MM.1S (cell line): ENCODE measurements at regions not wholly inside any gene's neighbourhood (a gene's known extent, or its start where the extent isn't known, plus 50 kb on each side); places are given as distances from the start of the nearest gene placed in this dataset.

Experiments
- DNase-seq: peaks from one replicate; pipeline ENCODE4 v3.0.0-alpha.2; 2015
- H2AFZ ChIP-seq: fragments of 300-600 bp; sonication (generic); 2 replicates; pipeline ENCODE4 v1.6.0; 2016; ENCODE audit warnings: antibody characterized with exemption, low read length
- H3F3A ChIP-seq: fragments of 300-600 bp; sonication (generic); 2 replicates; pipeline ENCODE4 v1.6.1; 2016; ENCODE audit warnings: mild to moderate bottlenecking, antibody characterized with exemption, low read length, moderate library complexity, mixed read lengths; ENCODE audit not compliant: insufficient read depth
- H3K27ac ChIP-seq: fragments of 300-600 bp; sonication (generic); 2 replicates; pipeline ENCODE4 v1.5.1; 2016; ENCODE audit warnings: mild to moderate bottlenecking, low read length
- H3K27me3 ChIP-seq: fragments of 300-600 bp; sonication (generic); replicated peaks from 2 replicates; pipeline ENCODE4 v1.6.0; 2016; ENCODE audit warnings: low read length; ENCODE audit not compliant: insufficient read depth
- H3K36me3 ChIP-seq: fragments of 300-600 bp; sonication (generic); replicated peaks from 2 replicates; pipeline ENCODE4 v1.6.1; 2016; ENCODE audit warnings: mild to moderate bottlenecking, low read length, mixed read lengths; ENCODE audit not compliant: insufficient read depth
- H3K4me1 ChIP-seq: fragments of 300-600 bp; sonication (generic); 2 replicates; pipeline ENCODE4 v1.6.1; 2016; ENCODE audit warnings: low read length, mixed read lengths
- H3K4me2 ChIP-seq: fragments of 300-600 bp; sonication (generic); 2 replicates; pipeline ENCODE4 v1.6.0; 2016; ENCODE audit warnings: low read depth, low read length
- H3K4me3 ChIP-seq: fragments of 300-600 bp; sonication (generic); 2 replicates; pipeline ENCODE4 v1.5.1; 2016; ENCODE audit warnings: low read length, mixed read lengths
- H3K79me2 ChIP-seq: fragments of 300-600 bp; sonication (generic); 2 replicates; pipeline ENCODE4 v1.6.1; 2016; ENCODE audit warnings: mixed run types, low read length, mixed read lengths
- H3K9ac ChIP-seq: fragments of 300-600 bp; sonication (generic); 2 replicates; pipeline ENCODE4 v1.6.1; 2016; ENCODE audit warnings: low read length, mixed read lengths
- H3K9me2 ChIP-seq: fragments of 300-600 bp; sonication (generic); replicated peaks from 2 replicates; pipeline ENCODE4 v1.6.1; 2016; ENCODE audit warnings: mild to moderate bottlenecking, low read length, mixed read lengths; ENCODE audit not compliant: insufficient read depth
- H3K9me3 ChIP-seq: fragments of 300-600 bp; sonication (generic); replicated peaks from 2 replicates; pipeline ENCODE4 v1.6.1; 2016; ENCODE audit warnings: mild to moderate bottlenecking, low read length, mixed read lengths; ENCODE audit not compliant: insufficient read depth
- H4K20me1 ChIP-seq: fragments of 300-600 bp; sonication (generic); 2 replicates; pipeline ENCODE4 v1.6.1; 2016; ENCODE audit warnings: mild to moderate bottlenecking, low read length, moderate library complexity, mixed read lengths; ENCODE audit not compliant: insufficient read depth
- EZH2 ChIP-seq: fragments of 300-600 bp; sonication (generic); optimal IDR thresholded peaks from 2 replicates; pipeline ENCODE3; 2017; ENCODE audit warnings: low read depth, mild to moderate bottlenecking, antibody characterized with exemption, low read length, mixed read lengths
- EZH2phosphoT487 ChIP-seq: fragments of 300-600 bp; sonication (generic); IDR thresholded peaks from 2 replicates; pipeline ENCODE4 v1.6.1; 2018; ENCODE audit warnings: antibody characterized with exemption, low read length
- TF ChIP-seq, protein P1 (sequence below): fragments of 300-600 bp; sonication (generic); IDR thresholded peaks from 2 replicates; pipeline ENCODE4 v1.5.1; 2016; ENCODE audit warnings: antibody characterized with exemption, low read length, mixed read lengths

DNA sequence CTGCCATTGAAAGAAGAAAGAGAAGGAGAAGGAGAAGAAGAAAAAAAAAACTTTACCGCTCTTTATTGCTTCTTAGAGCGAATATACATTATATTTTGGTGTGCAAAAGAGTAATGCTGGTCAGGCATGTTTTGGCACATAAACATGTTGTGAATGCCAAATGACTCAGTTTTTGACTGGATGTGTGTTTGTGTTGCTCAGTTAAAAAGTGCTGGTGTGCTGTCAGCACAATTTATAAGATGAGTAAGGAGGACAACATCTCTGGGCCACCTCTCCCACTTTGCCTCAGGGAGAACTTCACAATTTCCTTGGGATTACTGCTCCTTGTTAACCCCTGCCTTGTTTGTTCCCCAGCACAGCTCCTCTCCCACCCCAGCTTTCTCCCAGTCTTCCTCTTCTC is 584.8 kb downstream of the ETNK1 start:
- no peaks in the 10 kb centered on the region for H3F3A ChIP-seq
- no peak overlapping the region for H2AFZ ChIP-seq
- no peaks in the 10 kb centered on the region for H3K4me1 ChIP-seq
- DNase-seq = no peak
- H3K79me2 ChIP-seq = no peaks in the 10 kb centered on the region
- no peak overlapping the region for H3K9ac ChIP-seq
- no peaks in the 10 kb centered on the region for H3K9me2 ChIP-seq
- H3K27ac ChIP-seq = no peak overlapping the region
- H3K9me3 ChIP-seq = no peaks in the 10 kb centered on the region
- no peaks in the 10 kb centered on the region for H3K36me3 ChIP-seq
- TF ChIP-seq EZH2phosphoT487 (no peak), EZH2 (no peak)
- TF ChIP-seq, protein P1, sequence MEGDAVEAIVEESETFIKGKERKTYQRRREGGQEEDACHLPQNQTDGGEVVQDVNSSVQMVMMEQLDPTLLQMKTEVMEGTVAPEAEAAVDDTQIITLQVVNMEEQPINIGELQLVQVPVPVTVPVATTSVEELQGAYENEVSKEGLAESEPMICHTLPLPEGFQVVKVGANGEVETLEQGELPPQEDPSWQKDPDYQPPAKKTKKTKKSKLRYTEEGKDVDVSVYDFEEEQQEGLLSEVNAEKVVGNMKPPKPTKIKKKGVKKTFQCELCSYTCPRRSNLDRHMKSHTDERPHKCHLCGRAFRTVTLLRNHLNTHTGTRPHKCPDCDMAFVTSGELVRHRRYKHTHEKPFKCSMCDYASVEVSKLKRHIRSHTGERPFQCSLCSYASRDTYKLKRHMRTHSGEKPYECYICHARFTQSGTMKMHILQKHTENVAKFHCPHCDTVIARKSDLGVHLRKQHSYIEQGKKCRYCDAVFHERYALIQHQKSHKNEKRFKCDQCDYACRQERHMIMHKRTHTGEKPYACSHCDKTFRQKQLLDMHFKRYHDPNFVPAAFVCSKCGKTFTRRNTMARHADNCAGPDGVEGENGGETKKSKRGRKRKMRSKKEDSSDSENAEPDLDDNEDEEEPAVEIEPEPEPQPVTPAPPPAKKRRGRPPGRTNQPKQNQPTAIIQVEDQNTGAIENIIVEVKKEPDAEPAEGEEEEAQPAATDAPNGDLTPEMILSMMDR = no peak
- H4K20me1 ChIP-seq = no peaks in the 10 kb centered on the region
- H3K4me3 ChIP-seq = no peak overlapping the region
- no peaks in the 10 kb centered on the region for H3K27me3 ChIP-seq
- H3K4me2 ChIP-seq = no peak overlapping the region

DNA sequence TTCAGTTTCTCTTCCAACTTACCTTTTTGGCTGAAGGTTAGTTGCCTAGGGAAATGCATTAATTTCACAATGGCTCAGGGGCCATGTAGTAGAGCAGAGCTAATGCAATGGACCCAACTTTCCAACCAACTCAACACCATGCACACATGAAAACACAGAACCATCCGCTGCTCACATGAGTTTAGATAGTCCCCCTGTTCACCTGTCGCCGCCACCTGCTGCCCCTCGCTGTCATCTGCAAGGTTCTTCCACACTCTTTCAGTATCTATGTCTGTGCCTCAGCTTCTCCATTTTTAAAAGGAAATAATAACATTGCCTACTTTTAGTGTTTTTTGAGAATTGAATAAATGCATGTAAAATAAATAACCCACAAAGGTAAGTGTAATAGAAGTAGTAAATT is 585.6 kb downstream of the ETNK1 start:
- no peaks in the 10 kb centered on the region for H3K9me3 ChIP-seq
- no peak overlapping the region for H3K4me3 ChIP-seq
- no peaks in the 10 kb centered on the region for H3F3A ChIP-seq
- H3K4me1 ChIP-seq = peaks cover 6% of the 10 kb centered on the region; the same call in 1 of the 2 replicates
- no peaks in the 10 kb centered on the region for H3K79me2 ChIP-seq
- no peaks in the 10 kb centered on the region for H3K9me2 ChIP-seq
- H2AFZ ChIP-seq = no peak overlapping the region
- no peaks in the 10 kb centered on the region for H4K20me1 ChIP-seq
- DNase-seq = no peak
- TF ChIP-seq EZH2phosphoT487 (no peak), EZH2 (no peak)
- TF ChIP-seq, protein P1 = no peak
- H3K27me3 ChIP-seq = no peaks in the 10 kb centered on the region
- no peak overlapping the region for H3K9ac ChIP-seq
- no peak overlapping the region for H3K4me2 ChIP-seq
- H3K27ac ChIP-seq = no peak overlapping the region
- H3K36me3 ChIP-seq = no peaks in the 10 kb centered on the region

DNA sequence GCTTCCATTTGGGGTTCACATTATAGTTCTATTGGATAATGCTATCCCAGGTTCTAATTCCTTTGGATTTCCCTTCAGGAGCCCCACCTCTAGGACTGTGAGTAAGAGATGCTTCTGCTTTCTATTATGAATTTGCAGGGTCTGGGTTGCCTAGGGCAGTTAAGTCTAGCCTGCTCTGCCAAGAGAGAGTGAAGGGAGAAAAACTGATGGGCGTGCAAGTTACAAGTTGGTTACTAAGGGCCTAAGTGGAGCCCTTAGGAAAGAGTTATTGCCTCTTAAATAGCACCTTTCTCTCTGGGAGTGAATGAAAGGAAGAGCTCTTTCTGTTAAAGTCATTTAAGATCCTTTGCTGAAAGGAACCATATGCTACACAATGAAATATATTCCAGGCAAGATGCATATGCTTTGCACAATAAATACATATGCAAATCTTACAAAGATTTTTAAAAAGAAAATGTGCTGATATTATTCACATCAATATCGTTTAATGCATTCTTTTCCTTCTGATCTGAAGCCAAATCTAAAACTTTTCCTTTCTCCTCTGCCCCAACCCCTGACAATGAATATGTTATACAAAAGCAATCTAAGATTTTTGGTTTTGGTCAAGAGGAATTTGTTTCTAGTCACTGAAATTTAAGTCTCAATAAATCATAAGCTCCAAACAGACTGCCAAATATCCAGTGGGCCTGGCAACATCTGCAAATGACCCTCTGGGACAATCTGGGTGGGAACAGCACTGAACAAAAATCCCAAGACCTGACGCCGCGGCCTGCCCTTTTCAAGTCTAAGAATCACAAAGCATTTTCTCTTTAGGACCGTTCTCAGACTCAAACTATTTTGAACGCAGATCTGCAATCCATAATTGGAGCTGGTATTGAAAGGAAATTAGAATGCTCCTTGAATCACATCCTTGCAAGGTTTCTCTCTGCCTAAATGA is 586.7 kb downstream of the ETNK1 start:
- TF ChIP-seq EZH2 (no peak), EZH2phosphoT487 (no peak)
- TF ChIP-seq, protein P1 = no peak
- no peak overlapping the region for H2AFZ ChIP-seq
- H3K4me1 ChIP-seq = peaks cover 15% of the 10 kb centered on the region

More for the DNA sequence above, 586.7 kb downstream of the ETNK1 start:
- Histone ChIP-seq H3K27ac (no peak overlapping the region), H4K20me1 (no peaks in the 10 kb centered on the region), H3K27me3 (no peaks in the 10 kb centered on the region), H3K9ac (no peak overlapping the region), H3K36me3 (no peaks in the 10 kb centered on the region), H3K4me2 (no peak overlapping the region), H3F3A (no peaks in the 10 kb centered on the region), H3K9me2 (no peaks in the 10 kb centered on the region), H3K4me3 (no peak overlapping the region), H3K9me3 (no peaks in the 10 kb centered on the region), H3K79me2 (no peaks in the 10 kb centered on the region)
- no peak for DNase-seq
